Stomach (tissue), 8 donors: ENCODE measurements at regions not wholly inside any gene's neighbourhood (a gene's known extent, or its start where the extent isn't known, plus 50 kb on each side); places are given as distances from the start of the nearest gene placed in this dataset.

ENCODE experiments used
- DNase-seq, 2 donors: peaks; one replicate each; pipeline versions ENCODE4 v3.0.0 to v3.0.0-alpha.2; 2013 to 2019
- H3K27ac ChIP-seq, 5 donors: fragments of 200-600 bp in 4 of 5; sonication (generic) in 4 of 5; one replicate each; pipeline ENCODE4 v1.5.1; 2013 to 2019; ENCODE audit warnings: mild to moderate bottlenecking in 1 of 5, moderate library complexity in 1 of 5
- H3K27me3 ChIP-seq, 3 donors: fragments of 200-600 bp; sonication (generic); one replicate each; pipeline ENCODE4 v1.5.1; 2017 to 2019; ENCODE audit warnings: mixed run types in 1 of 3
- H3K36me3 ChIP-seq, 4 donors: fragments of 200-600 bp; sonication (generic); 1 replicate in 3 of 4; 2 replicates in 1 of 4; pipeline ENCODE4 v1.5.1; 2016 to 2019
- H3K4me1 ChIP-seq, 4 donors: fragments of 200-600 bp; sonication (generic); one replicate each; pipeline ENCODE4 v1.5.1; 2016 to 2019
- H3K4me3 ChIP-seq, 4 donors: fragments of 200-600 bp; sonication (generic) in 3 of 4; one replicate each; pipeline ENCODE4 v1.5.1; 2016 to 2019; ENCODE audit warnings: mild to moderate bottlenecking in 1 of 4
- H3K9me3 ChIP-seq, 4 donors: fragments of 200-600 bp; sonication (generic); one replicate each; pipeline ENCODE4 v1.5.1; 2016 to 2019
- CTCF ChIP-seq, 7 experiments: fragments of 450-650 bp in 4 of 7; fragments of 200-600 bp in 3 of 7; sonication (generic) in 3 of 7; IDR thresholded peaks; one replicate each; pipeline ENCODE4 v1.5.1; 2016 to 2019; ENCODE audit warnings: antibody characterized with exemption in 7 of 7, control low read depth in 2 of 7, mild to moderate bottlenecking in 1 of 7
- EP300 ChIP-seq: sonication (generic); formaldehyde crosslinking; IDR thresholded peaks from one replicate; pipeline ENCODE4 v1.6.1; 2017; ENCODE audit warnings: antibody characterized with exemption
- POLR2A ChIP-seq, 4 donors: fragments of 450-650 bp; IDR thresholded peaks; one replicate each; pipeline ENCODE4 v1.6.1; 2016; ENCODE audit warnings: antibody characterized with exemption in 4 of 4, control low read depth in 2 of 4, mild to moderate bottlenecking in 1 of 4, moderate library complexity in 1 of 4
- POLR2AphosphoS5 ChIP-seq, 3 donors: sonication (generic); formaldehyde crosslinking; IDR thresholded peaks; one replicate each; pipeline ENCODE4 v1.6.1; 2016; ENCODE audit warnings: antibody characterized with exemption in 3 of 3
- WGBS, 5 donors: extraction: QIAGEN DNeasy Blood & Tissue Kit in 3 of 5; methylation state at CpG; one replicate each; pipeline versions ENCODE4 v1.1.5 to v1.1.7; 2013 to 2018; 5-methylcytosine and 5-hydroxymethylcytosine counted together
- intact Hi-C: fragments of 100-400 bp; cut with DNase I; formaldehyde crosslinking; loops from one replicate; pipeline ENCODE4 v1.15.1; 2023; ENCODE audit warnings: low total_unique reads
- donor health status: healthy with polysubstance abuse.
- donor health status: Bipolar disorder and iron deficiency.
- donor health status: healthy.

- WGBS, 5 donors, result 46 to 61% (median 49%) methylated on average over 5 of the region's 5 CpGs
- no peak overlapping the region for H3K27ac ChIP-seq
- intact Hi-C loops, result no loop called here
- no peaks in the 10 kb centered on the region for H3K9me3 ChIP-seq
- TF ChIP-seq EP300 (no peak), POLR2A (IDR thresholded peaks at IDR 0.05) (no peak), CTCF (IDR thresholded peaks at IDR 0.05) (no peak), POLR2AphosphoS5 (IDR thresholded peaks at IDR 0.05) (no peak)
- H3K27me3 ChIP-seq, result no peaks in the 10 kb centered on the region
- H3K4me1 ChIP-seq, result no peaks in the 10 kb centered on the region
- no peaks in the 10 kb centered on the region for H3K36me3 ChIP-seq
- no peak for DNase-seq
- no peak overlapping the region for H3K4me3 ChIP-seq
These were observed 113.7 kb upstream of the DHX40 start for GRCh38 chr17:59451706-59452105.

- H3K27ac ChIP-seq, result no peak overlapping the region
- no peak for DNase-seq
- H3K4me3 ChIP-seq, result no peak overlapping the region
- H3K27me3 ChIP-seq, result no peaks in the 10 kb centered on the region
- TF ChIP-seq POLR2AphosphoS5 (IDR thresholded peaks at IDR 0.05) (no peak), EP300 (no peak), CTCF (IDR thresholded peaks at IDR 0.05) (no peak), POLR2A (IDR thresholded peaks at IDR 0.05) (no peak)
- no peaks in the 10 kb centered on the region for H3K36me3 ChIP-seq
- no peaks in the 10 kb centered on the region for H3K9me3 ChIP-seq
- intact Hi-C loops, result no loop called here
- 85 to 95% (median 93%) methylated on average over 3 of the region's 3 CpGs for WGBS, 5 donors
- H3K4me1 ChIP-seq, result no peaks in the 10 kb centered on the region
These were observed 110.7 kb upstream of the DHX40 start for GRCh38 chr17:59454633-59455105.

- no peaks in the 10 kb centered on the region for H3K36me3 ChIP-seq
- intact Hi-C loops, result no loop called here
- H3K9me3 ChIP-seq, result no peaks in the 10 kb centered on the region
- 90 to 98% (median 92%) methylated on average over 7 of the region's 7 CpGs for WGBS, 5 donors
- TF ChIP-seq EP300 (no peak), CTCF (IDR thresholded peaks at IDR 0.05) (no peak), POLR2A (IDR thresholded peaks at IDR 0.05) (no peak), POLR2AphosphoS5 (IDR thresholded peaks at IDR 0.05) (no peak)
- no peak overlapping the region for H3K27ac ChIP-seq
- no peak overlapping the region for H3K4me3 ChIP-seq
- H3K4me1 ChIP-seq, result no peaks in the 10 kb centered on the region
- no peaks in the 10 kb centered on the region for H3K27me3 ChIP-seq
- no peak for DNase-seq
These were observed 109.0 kb upstream of the DHX40 start for GRCh38 chr17:59456428-59456827.

GRCh38 chr17:59456923-59457615 lies 108.3 kb upstream of the DHX40 start:
- Histone ChIP-seq H3K27me3 (no peaks in the 10 kb centered on the region), H3K4me1 (no peaks in the 10 kb centered on the region), H3K27ac (no peak overlapping the region), H3K4me3 (no peak overlapping the region), H3K9me3 (no peaks in the 10 kb centered on the region), H3K36me3 (no peaks in the 10 kb centered on the region)
- TF ChIP-seq POLR2AphosphoS5 (IDR thresholded peaks at IDR 0.05), result no peak
- no peak for TF ChIP-seq EP300
- TF ChIP-seq CTCF (IDR thresholded peaks at IDR 0.05), result no peak
- TF ChIP-seq POLR2A (IDR thresholded peaks at IDR 0.05), result no peak
- no peak for DNase-seq
- intact Hi-C loops, result no loop called here
- 72 to 90% (median 84%) methylated on average over 5 of the region's 5 CpGs for WGBS, 5 donors
